HepG2 (cell line): ENCODE measurements at regions not wholly inside any gene's neighbourhood (a gene's known extent, or its start where the extent isn't known, plus 50 kb on each side); places are given as distances from the start of the nearest gene placed in this dataset.

Source experiments
- CEBPB ChIP-seq: IDR thresholded peaks from 2 replicates; pipeline ENCODE4 v1.6.1; 2011; ENCODE audit warnings: low read depth, low read length, improper control_type of control experiment, borderline replicate concordance
- HNRNPH1 ChIP-seq: fragments of 200-400 bp; formaldehyde crosslinking; optimal IDR thresholded peaks from 2 replicates; pipeline ENCODE3; 2017; ENCODE audit warnings: mild to moderate bottlenecking, low read depth, low read length
- MED13 ChIP-seq: sonication (generic); formaldehyde crosslinking; IDR thresholded peaks from 2 replicates; pipeline ENCODE4 v1.5.0; 2020; ENCODE audit warnings: missing genetic modification reagents
- PCBP1 ChIP-seq: fragments of 200-400 bp; formaldehyde crosslinking; IDR thresholded peaks from 2 replicates; pipeline ENCODE4 v1.6.1; 2017; ENCODE audit warnings: mild to moderate bottlenecking, low read depth, low read length, borderline replicate concordance
- RNF2 ChIP-seq: fragments of 450-650 bp; conservative IDR thresholded peaks from 2 replicates; pipeline ENCODE4 v1.6.1; 2016; ENCODE audit warnings: low read depth
- SNRNP70 ChIP-seq: fragments of 200-400 bp; formaldehyde crosslinking; IDR thresholded peaks from 2 replicates; pipeline ENCODE4 v1.6.1; 2017; ENCODE audit warnings: mild to moderate bottlenecking, low read depth, low read length, moderate library complexity
- ZFP37 ChIP-seq: sonication (generic); formaldehyde crosslinking; IDR thresholded peaks from 2 replicates; pipeline ENCODE4 v1.4.0; 2020; ENCODE audit warnings: missing genetic modification reagents, borderline replicate concordance
- TF ChIP-seq, protein P1 (sequence below): sonication (generic); formaldehyde crosslinking; IDR thresholded peaks from 2 replicates; pipeline ENCODE4 v1.5.1; 2020; ENCODE audit warnings: mild to moderate bottlenecking, missing genetic modification reagents
- TF ChIP-seq, protein P2 (sequence below): sonication (generic); formaldehyde crosslinking; conservative IDR thresholded peaks from 2 replicates; pipeline ENCODE4 v1.4.0; 2020; ENCODE audit warnings: missing genetic modification reagents
- TF ChIP-seq, protein P3 (sequence below): sonication (generic); formaldehyde crosslinking; conservative IDR thresholded peaks from 2 replicates; pipeline ENCODE4 v1.8.0; 2022; ENCODE audit warnings: mild to moderate bottlenecking, moderate library complexity, missing genetic modification reagents
- TF ChIP-seq, protein P4 (sequence below): sonication (generic); formaldehyde crosslinking; IDR thresholded peaks from 2 replicates; pipeline ENCODE4 v1.8.0; 2022; ENCODE audit warnings: missing genetic modification reagents, mild to moderate bottlenecking, moderate library complexity, borderline replicate concordance
- TF ChIP-seq, protein P5 (sequence below): sonication (generic); formaldehyde crosslinking; IDR thresholded peaks from 2 replicates; pipeline ENCODE4 v1.4.0; 2020; ENCODE audit warnings: missing genetic modification reagents

DNA sequence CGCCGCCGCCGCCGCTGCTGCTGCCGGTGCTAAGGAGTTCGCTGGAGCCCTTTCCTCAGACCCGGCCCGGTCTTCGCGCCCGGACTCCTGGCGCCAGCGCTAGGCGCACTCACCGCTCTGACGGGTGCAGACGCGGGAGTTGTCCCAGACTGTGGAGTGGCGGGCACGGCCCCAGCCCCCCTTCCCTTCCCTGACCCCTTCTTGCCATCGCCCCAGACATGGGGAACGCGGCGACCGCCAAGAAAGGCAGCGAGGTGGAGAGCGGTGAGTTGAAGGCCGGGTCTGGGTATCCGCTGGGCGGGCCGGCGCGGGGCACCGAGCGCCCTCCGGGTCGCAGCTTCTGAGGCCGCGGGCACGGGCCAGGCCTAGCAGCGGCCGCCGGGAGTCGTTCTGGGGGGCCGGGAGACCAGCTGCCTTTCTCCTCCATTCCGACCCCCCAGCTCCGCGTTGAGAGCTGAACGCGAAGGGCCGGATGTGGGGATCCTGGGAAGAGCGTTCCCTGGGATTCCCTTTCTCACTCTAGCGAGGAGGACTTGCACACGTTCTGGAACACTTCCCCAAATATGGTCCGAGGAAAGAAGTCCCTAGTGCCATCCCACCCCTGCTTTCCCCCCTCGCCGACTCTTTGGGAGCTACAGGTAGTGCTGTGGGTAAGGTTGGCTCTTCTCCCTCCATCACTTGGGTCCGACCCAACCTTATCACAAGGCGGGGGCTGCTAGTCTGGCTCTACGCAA is 65.8 kb upstream of the PRKACB start (continued):
- TF ChIP-seq SNRNP70, result no peak
- TF ChIP-seq, protein P1, sequence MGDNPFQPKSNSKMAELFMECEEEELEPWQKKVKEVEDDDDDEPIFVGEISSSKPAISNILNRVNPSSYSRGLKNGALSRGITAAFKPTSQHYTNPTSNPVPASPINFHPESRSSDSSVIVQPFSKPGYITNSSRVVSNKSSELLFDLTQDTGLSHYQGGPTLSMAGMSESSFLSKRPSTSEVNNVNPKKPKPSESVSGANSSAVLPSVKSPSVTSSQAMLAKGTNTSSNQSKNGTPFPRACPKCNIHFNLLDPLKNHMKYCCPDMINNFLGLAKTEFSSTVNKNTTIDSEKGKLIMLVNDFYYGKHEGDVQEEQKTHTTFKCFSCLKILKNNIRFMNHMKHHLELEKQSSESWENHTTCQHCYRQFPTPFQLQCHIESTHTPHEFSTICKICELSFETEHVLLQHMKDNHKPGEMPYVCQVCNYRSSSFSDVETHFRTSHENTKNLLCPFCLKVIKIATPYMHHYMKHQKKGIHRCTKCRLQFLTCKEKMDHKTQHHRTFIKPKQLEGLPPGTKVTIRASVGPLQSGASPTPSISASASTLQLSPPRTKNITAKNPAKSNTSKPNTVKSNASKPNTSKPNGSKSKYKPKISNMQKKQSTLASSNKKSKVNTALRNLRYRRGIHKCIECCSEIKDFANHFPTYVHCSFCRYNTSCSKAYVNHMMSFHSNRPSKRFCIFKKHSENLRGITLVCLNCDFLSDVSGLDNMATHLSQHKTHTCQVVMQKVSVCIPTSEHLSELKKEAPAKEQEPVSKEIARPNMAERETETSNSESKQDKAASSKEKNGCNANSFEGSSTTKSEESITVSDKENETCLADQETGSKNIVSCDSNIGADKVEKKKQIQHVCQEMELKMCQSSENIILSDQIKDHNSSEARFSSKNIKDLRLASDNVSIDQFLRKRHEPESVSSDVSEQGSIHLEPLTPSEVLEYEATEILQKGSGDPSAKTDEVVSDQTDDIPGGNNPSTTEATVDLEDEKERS (CRISPR knock-in tag), result no peak
- TF ChIP-seq, protein P2, sequence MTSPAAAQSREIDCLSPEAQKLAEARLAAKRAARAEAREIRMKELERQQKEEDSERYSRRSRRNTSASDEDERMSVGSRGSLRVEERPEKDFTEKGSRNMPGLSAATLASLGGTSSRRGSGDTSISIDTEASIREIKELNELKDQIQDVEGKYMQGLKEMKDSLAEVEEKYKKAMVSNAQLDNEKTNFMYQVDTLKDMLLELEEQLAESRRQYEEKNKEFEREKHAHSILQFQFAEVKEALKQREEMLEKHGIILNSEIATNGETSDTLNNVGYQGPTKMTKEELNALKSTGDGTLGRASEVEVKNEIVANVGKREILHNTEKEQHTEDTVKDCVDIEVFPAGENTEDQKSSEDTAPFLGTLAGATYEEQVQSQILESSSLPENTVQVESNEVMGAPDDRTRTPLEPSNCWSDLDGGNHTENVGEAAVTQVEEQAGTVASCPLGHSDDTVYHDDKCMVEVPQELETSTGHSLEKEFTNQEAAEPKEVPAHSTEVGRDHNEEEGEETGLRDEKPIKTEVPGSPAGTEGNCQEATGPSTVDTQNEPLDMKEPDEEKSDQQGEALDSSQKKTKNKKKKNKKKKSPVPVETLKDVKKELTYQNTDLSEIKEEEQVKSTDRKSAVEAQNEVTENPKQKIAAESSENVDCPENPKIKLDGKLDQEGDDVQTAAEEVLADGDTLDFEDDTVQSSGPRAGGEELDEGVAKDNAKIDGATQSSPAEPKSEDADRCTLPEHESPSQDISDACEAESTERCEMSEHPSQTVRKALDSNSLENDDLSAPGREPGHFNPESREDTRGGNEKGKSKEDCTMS (CRISPR knock-in tag), result no peak
- TF ChIP-seq CEBPB, result no peak
- no peak for TF ChIP-seq HNRNPH1
- TF ChIP-seq RNF2, result no peak
- TF ChIP-seq, protein P3, sequence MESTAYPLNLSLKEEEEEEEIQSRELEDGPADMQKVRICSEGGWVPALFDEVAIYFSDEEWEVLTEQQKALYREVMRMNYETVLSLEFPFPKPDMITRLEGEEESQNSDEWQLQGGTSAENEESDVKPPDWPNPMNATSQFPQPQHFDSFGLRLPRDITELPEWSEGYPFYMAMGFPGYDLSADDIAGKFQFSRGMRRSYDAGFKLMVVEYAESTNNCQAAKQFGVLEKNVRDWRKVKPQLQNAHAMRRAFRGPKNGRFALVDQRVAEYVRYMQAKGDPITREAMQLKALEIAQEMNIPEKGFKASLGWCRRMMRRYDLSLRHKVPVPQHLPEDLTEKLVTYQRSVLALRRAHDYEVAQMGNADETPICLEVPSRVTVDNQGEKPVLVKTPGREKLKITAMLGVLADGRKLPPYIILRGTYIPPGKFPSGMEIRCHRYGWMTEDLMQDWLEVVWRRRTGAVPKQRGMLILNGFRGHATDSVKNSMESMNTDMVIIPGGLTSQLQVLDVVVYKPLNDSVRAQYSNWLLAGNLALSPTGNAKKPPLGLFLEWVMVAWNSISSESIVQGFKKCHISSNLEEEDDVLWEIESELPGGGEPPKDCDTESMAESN (CRISPR knock-in tag), result 0 out of 2 replicates have a peak, but pooled peaks have one; percentile 3
- TF ChIP-seq ZFP37 (CRISPR knock-in tag), result no peak
- TF ChIP-seq PCBP1, result no peak
- TF ChIP-seq, protein P4, sequence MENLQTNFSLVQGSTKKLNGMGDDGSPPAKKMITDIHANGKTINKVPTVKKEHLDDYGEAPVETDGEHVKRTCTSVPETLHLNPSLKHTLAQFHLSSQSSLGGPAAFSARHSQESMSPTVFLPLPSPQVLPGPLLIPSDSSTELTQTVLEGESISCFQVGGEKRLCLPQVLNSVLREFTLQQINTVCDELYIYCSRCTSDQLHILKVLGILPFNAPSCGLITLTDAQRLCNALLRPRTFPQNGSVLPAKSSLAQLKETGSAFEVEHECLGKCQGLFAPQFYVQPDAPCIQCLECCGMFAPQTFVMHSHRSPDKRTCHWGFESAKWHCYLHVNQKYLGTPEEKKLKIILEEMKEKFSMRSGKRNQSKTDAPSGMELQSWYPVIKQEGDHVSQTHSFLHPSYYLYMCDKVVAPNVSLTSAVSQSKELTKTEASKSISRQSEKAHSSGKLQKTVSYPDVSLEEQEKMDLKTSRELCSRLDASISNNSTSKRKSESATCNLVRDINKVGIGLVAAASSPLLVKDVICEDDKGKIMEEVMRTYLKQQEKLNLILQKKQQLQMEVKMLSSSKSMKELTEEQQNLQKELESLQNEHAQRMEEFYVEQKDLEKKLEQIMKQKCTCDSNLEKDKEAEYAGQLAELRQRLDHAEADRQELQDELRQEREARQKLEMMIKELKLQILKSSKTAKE, result no peak
- TF ChIP-seq MED13 (CRISPR knock-in tag), result no peak
- TF ChIP-seq, protein P5, sequence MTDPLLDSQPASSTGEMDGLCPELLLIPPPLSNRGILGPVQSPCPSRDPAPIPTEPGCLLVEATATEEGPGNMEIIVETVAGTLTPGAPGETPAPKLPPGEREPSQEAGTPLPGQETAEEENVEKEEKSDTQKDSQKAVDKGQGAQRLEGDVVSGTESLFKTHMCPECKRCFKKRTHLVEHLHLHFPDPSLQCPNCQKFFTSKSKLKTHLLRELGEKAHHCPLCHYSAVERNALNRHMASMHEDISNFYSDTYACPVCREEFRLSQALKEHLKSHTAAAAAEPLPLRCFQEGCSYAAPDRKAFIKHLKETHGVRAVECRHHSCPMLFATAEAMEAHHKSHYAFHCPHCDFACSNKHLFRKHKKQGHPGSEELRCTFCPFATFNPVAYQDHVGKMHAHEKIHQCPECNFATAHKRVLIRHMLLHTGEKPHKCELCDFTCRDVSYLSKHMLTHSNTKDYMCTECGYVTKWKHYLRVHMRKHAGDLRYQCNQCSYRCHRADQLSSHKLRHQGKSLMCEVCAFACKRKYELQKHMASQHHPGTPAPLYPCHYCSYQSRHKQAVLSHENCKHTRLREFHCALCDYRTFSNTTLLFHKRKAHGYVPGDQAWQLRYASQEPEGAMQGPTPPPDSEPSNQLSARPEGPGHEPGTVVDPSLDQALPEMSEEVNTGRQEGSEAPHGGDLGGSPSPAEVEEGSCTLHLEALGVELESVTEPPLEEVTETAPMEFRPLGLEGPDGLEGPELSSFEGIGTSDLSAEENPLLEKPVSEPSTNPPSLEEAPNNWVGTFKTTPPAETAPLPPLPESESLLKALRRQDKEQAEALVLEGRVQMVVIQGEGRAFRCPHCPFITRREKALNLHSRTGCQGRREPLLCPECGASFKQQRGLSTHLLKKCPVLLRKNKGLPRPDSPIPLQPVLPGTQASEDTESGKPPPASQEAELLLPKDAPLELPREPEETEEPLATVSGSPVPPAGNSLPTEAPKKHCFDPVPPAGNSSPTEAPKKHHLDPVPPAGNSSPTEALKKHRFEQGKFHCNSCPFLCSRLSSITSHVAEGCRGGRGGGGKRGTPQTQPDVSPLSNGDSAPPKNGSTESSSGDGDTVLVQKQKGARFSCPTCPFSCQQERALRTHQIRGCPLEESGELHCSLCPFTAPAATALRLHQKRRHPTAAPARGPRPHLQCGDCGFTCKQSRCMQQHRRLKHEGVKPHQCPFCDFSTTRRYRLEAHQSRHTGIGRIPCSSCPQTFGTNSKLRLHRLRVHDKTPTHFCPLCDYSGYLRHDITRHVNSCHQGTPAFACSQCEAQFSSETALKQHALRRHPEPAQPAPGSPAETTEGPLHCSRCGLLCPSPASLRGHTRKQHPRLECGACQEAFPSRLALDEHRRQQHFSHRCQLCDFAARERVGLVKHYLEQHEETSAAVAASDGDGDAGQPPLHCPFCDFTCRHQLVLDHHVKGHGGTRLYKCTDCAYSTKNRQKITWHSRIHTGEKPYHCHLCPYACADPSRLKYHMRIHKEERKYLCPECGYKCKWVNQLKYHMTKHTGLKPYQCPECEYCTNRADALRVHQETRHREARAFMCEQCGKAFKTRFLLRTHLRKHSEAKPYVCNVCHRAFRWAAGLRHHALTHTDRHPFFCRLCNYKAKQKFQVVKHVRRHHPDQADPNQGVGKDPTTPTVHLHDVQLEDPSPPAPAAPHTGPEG (CRISPR knock-in tag), result no peak; the same call in 1 of the 2 replicates
